ENCODE measurements at regions not wholly inside any gene's neighbourhood (a gene's known extent, or its start where the extent isn't known, plus 50 kb on each side); places are given as distances from the start of the nearest gene placed in this dataset.

DNA sequence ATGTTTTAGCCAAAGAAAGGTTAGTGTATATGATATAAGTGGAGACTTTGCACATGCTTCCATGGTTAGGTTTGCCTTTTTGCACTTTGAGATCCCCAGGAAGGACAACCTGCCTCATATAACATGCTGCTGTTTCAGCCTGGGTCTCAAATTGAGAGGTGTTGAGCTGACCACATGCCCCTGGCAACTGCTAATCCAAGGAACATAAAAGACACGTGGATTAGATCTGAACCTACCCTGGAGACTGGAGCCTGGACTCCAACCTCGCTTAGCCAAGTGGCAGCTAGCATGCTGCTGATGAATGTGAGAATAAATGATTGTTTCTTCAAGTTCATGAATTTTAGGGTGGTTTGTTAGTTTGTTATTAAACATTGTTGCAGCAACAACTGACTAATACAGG lies 301.8 kb upstream of the TBC1D5 start:
- Histone ChIP-seq H3K4me3 (ENCODE audit: low read length in 2 of 2) (no peak overlapping the region), H3K9me3 (ENCODE audit: control insufficient read depth in 2 of 2, low read length in 2 of 2) (no peaks in the 10 kb centered on the region), H3K27me3 (ENCODE audit: control insufficient read depth in 2 of 2, insufficient read depth in 2 of 2, low read length in 2 of 2) (no peaks in the 10 kb centered on the region), H3K9ac (ENCODE audit: low read depth in 1 of 2, low read length in 2 of 2) (no peak overlapping the region), H3K27ac (ENCODE audit: low read depth in 2 of 2, low read length in 2 of 2) (no peak overlapping the region), H3K36me3 (ENCODE audit: control insufficient read depth in 2 of 2, insufficient read depth in 2 of 2, low read length in 2 of 2) (no peaks in the 10 kb centered on the region), H3K4me1 (ENCODE audit: control insufficient read depth in 2 of 2, insufficient read depth in 2 of 2, low read length in 2 of 2) (no peaks in the 10 kb centered on the region)

DNA sequence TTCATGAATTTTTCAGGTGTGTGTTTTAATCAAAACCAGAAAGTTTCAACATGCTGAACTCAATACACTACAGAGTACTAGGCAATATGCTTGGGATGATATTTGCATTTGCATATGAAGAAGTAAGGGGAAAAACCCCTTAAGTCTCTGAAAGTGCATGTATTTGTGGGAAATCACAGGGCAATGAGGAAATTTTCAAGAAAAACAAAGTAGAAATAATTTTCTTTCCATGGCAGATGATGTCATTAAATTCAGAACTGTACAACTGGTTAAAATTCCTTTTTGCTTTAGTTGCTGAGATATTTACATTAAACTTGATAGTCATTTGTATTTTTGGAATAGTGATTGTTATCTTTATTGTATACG lies 294.0 kb upstream of the TBC1D5 start:
- H3K36me3 ChIP-seq (ENCODE audit: control insufficient read depth in 2 of 2, insufficient read depth in 2 of 2, low read length in 2 of 2), result no peaks in the 10 kb centered on the region
- no peak overlapping the region for H3K4me3 ChIP-seq (ENCODE audit: low read length in 2 of 2)
- no peaks in the 10 kb centered on the region for H3K27me3 ChIP-seq (ENCODE audit: control insufficient read depth in 2 of 2, insufficient read depth in 2 of 2, low read length in 2 of 2)
- no peaks in the 10 kb centered on the region for H3K9me3 ChIP-seq (ENCODE audit: control insufficient read depth in 2 of 2, low read length in 2 of 2)
- no peaks in the 10 kb centered on the region for H3K4me1 ChIP-seq (ENCODE audit: control insufficient read depth in 2 of 2, insufficient read depth in 2 of 2, low read length in 2 of 2)
- H3K9ac ChIP-seq (ENCODE audit: low read depth in 1 of 2, low read length in 2 of 2), result no peak overlapping the region
- H3K27ac ChIP-seq (ENCODE audit: low read depth in 2 of 2, low read length in 2 of 2), result no peak overlapping the region

DNA sequence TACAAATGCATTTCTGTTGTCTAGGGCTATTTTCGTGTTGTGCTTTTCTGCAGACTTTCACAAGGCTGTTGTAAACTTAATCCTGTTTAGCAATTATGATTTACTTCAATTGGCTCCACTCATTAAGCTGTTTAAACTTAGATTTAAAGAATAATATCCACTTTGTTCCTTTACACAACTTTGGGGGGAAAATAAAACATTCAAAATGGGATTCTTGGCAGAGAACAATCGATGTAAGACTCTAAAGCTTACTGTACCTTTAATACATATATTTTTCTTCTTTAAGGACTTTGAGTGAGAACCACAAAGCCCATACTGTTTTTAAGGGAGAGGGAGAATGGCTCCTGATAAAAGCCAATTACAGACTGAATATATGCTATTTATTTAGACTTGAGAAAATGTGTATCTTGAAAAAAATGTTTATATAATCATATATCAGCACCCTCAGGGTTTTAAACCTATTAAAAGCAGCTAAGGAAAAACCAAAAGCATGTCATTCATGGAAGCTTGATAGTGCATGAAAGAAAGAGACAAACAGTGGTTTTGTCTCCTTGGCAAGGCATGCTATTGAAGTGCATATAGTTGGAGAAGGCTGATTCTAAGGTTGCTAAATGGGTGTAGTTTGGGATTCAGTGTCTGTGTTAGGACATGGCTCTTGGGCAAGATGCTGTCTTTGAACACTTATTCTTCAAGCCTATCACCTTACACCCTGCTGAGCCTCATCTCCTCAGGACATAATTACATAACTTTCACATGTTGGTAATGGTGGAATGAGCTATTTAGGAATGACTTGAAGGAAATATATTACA lies 293.4 kb upstream of the TBC1D5 start:
- Histone ChIP-seq H3K4me1 (ENCODE audit: control insufficient read depth in 2 of 2, insufficient read depth in 2 of 2, low read length in 2 of 2) (no peaks in the 10 kb centered on the region), H3K9ac (ENCODE audit: low read depth in 1 of 2, low read length in 2 of 2) (no peak overlapping the region), H3K27ac (ENCODE audit: low read depth in 2 of 2, low read length in 2 of 2) (no peak overlapping the region), H3K9me3 (ENCODE audit: control insufficient read depth in 2 of 2, low read length in 2 of 2) (no peaks in the 10 kb centered on the region), H3K27me3 (ENCODE audit: control insufficient read depth in 2 of 2, insufficient read depth in 2 of 2, low read length in 2 of 2) (no peaks in the 10 kb centered on the region), H3K4me3 (ENCODE audit: low read length in 2 of 2) (no peak overlapping the region), H3K36me3 (ENCODE audit: control insufficient read depth in 2 of 2, insufficient read depth in 2 of 2, low read length in 2 of 2) (no peaks in the 10 kb centered on the region)

DNA sequence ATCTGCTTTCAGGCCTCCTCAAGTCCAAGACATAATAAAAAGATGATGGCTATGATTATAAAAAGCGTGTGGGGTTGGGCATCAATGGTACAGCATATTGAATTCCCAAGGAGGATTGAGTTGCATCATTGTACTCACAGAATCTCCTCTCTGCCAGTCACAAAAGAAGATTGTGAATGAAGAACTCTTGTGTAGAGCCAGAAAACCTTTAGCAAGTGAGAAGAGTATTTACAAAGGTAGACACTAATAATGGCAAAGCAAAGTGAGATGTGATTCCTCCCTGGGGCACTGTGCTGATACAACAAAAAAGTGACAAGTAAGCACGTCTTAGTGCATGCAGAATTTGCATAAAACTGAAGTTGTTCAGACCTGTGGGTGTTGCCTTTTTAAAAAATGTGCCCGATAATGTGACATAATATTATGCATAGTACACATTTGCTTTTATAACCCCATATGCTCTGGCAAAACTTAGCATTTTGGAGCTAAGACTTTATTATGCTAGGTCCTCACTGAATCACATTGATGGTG lies 291.2 kb upstream of the TBC1D5 start:
- Histone ChIP-seq H3K4me3 (ENCODE audit: low read length in 2 of 2) (no peak overlapping the region), H3K27ac (ENCODE audit: low read depth in 2 of 2, low read length in 2 of 2) (no peak overlapping the region), H3K9me3 (ENCODE audit: control insufficient read depth in 2 of 2, low read length in 2 of 2) (no peaks in the 10 kb centered on the region), H3K27me3 (ENCODE audit: control insufficient read depth in 2 of 2, insufficient read depth in 2 of 2, low read length in 2 of 2) (no peaks in the 10 kb centered on the region), H3K9ac (ENCODE audit: low read depth in 1 of 2, low read length in 2 of 2) (no peak overlapping the region), H3K4me1 (ENCODE audit: control insufficient read depth in 2 of 2, insufficient read depth in 2 of 2, low read length in 2 of 2) (no peaks in the 10 kb centered on the region), H3K36me3 (ENCODE audit: control insufficient read depth in 2 of 2, insufficient read depth in 2 of 2, low read length in 2 of 2) (no peaks in the 10 kb centered on the region)

DNA sequence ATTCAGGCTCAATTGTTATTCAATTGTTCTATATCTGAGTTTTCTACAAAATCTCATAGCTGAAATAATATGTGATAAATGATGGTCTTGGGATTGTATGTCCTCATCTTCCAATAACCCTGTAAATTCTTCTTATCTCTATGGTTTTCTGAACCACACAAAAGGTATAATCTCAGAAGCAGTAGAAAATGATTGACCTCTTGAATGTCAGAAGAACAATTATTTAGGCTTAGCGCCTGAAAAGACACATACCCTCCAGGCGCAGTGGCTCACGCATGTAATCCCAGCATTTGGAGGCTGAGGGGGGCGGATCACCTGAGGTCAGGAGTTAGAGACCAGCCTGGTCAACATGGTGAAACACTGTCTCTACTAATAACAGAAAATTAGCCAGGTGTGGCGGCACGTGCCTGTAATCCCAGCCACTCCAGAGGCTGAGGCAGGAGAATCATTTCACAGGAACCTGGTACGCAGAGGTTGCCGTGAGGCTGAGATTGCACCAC lies 288.0 kb upstream of the TBC1D5 start:
- no peaks in the 10 kb centered on the region for H3K9me3 ChIP-seq (ENCODE audit: control insufficient read depth in 2 of 2, low read length in 2 of 2)
- H3K27ac ChIP-seq (ENCODE audit: low read depth in 2 of 2, low read length in 2 of 2), result no peak overlapping the region
- no peak overlapping the region for H3K9ac ChIP-seq (ENCODE audit: low read depth in 1 of 2, low read length in 2 of 2)
- no peak overlapping the region for H3K4me3 ChIP-seq (ENCODE audit: low read length in 2 of 2)
- H3K27me3 ChIP-seq (ENCODE audit: control insufficient read depth in 2 of 2, insufficient read depth in 2 of 2, low read length in 2 of 2), result no peaks in the 10 kb centered on the region
- no peaks in the 10 kb centered on the region for H3K4me1 ChIP-seq (ENCODE audit: control insufficient read depth in 2 of 2, insufficient read depth in 2 of 2, low read length in 2 of 2)
- H3K36me3 ChIP-seq (ENCODE audit: control insufficient read depth in 2 of 2, insufficient read depth in 2 of 2, low read length in 2 of 2), result no peaks in the 10 kb centered on the region

DNA sequence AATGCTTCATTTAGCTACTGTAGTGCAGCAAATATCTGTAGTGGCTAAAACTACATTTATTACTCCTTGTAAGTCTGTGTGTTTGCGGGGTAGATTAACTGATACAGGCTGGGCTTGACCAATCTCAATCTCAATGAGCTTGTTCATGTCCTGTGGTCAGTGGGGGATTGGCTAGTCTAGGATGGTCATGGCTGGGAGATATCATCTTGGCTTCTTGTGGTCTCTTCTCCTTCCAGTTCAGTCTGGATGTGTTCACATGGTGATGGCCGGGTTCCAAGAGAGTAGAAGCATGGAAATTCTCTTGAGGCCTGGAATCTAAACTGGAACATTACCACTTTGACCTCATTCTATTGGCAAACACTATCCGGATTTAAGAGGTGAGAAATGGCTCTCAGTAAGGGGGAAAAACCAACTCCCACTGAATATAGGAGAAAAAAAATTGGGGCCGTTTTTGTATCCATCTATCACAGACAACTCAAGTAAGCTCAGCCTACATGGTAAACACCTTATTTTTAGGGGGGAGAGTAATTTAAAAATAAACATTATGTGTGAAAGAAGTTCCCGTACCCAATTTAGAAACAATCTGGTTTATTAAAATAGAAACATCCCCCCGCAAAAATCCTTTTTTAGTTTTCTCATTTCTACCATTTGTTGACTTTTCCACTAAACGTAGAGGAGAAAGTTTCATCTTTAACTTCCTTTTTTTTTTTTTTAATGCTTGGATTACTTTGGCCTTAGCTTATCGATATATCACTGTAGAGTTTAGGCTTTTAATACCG lies 284.9 kb upstream of the TBC1D5 start:
- Histone ChIP-seq H3K4me3 (ENCODE audit: low read length in 2 of 2) (no peak overlapping the region), H3K27me3 (ENCODE audit: control insufficient read depth in 2 of 2, insufficient read depth in 2 of 2, low read length in 2 of 2) (no peaks in the 10 kb centered on the region), H3K9me3 (ENCODE audit: control insufficient read depth in 2 of 2, low read length in 2 of 2) (no peaks in the 10 kb centered on the region), H3K36me3 (ENCODE audit: control insufficient read depth in 2 of 2, insufficient read depth in 2 of 2, low read length in 2 of 2) (no peaks in the 10 kb centered on the region), H3K9ac (ENCODE audit: low read depth in 1 of 2, low read length in 2 of 2) (no peak overlapping the region), H3K4me1 (ENCODE audit: control insufficient read depth in 2 of 2, insufficient read depth in 2 of 2, low read length in 2 of 2) (no peaks in the 10 kb centered on the region), H3K27ac (ENCODE audit: low read depth in 2 of 2, low read length in 2 of 2) (no peak overlapping the region)

DNA sequence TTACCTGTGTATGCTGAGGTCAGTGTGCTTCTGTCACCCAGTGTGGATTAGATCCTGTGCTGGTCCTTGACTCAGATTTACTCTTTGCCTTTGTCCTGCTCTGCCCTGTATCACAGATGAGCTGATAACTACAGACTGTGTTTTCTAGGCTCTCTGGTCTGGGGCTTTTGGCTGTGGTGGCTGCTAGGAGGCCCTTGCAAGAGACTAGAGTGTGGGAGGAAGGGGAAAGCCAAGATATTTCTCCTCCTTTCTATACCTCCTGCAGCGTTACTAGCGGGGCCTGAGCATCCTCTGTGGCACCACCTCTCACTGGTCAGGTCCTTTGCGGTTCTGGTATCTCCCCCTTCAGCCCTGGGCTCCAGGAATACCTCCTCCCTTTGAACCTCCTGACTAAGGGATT lies 282.3 kb upstream of the TBC1D5 start:
- Histone ChIP-seq H3K4me3 (ENCODE audit: low read length in 2 of 2) (no peak overlapping the region), H3K36me3 (ENCODE audit: control insufficient read depth in 2 of 2, insufficient read depth in 2 of 2, low read length in 2 of 2) (no peaks in the 10 kb centered on the region), H3K4me1 (ENCODE audit: control insufficient read depth in 2 of 2, insufficient read depth in 2 of 2, low read length in 2 of 2) (no peaks in the 10 kb centered on the region), H3K27me3 (ENCODE audit: control insufficient read depth in 2 of 2, insufficient read depth in 2 of 2, low read length in 2 of 2) (no peaks in the 10 kb centered on the region), H3K9me3 (ENCODE audit: control insufficient read depth in 2 of 2, low read length in 2 of 2) (no peaks in the 10 kb centered on the region), H3K27ac (ENCODE audit: low read depth in 2 of 2, low read length in 2 of 2) (no peak overlapping the region), H3K9ac (ENCODE audit: low read depth in 1 of 2, low read length in 2 of 2) (no peak overlapping the region)

DNA sequence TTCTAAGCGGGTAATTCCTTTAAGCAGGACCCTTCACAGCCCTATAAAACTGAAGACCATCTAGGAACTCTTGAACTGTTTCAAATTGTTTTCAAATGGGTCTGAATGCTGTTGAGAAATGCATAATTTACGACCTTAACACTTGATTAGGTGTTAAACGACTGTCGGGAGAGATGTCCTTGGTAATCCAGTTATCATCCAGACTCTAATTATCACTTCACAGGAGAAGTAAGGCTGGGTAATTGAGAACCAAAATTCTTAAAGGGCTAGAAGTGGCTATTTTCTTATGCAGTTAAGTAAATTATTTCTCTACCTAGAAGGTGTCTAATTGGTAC lies 276.7 kb upstream of the TBC1D5 start:
- no peaks in the 10 kb centered on the region for H3K36me3 ChIP-seq (ENCODE audit: control insufficient read depth in 2 of 2, insufficient read depth in 2 of 2, low read length in 2 of 2)
- H3K4me3 ChIP-seq (ENCODE audit: low read length in 2 of 2), result no peak overlapping the region
- no peak overlapping the region for H3K9ac ChIP-seq (ENCODE audit: low read depth in 1 of 2, low read length in 2 of 2)
- H3K27me3 ChIP-seq (ENCODE audit: control insufficient read depth in 2 of 2, insufficient read depth in 2 of 2, low read length in 2 of 2), result peaks cover 0 to 5% of the 10 kb centered on the region in 2 donors
- H3K27ac ChIP-seq (ENCODE audit: low read depth in 2 of 2, low read length in 2 of 2), result no peak overlapping the region
- H3K4me1 ChIP-seq (ENCODE audit: control insufficient read depth in 2 of 2, insufficient read depth in 2 of 2, low read length in 2 of 2), result no peaks in the 10 kb centered on the region
- no peaks in the 10 kb centered on the region for H3K9me3 ChIP-seq (ENCODE audit: control insufficient read depth in 2 of 2, low read length in 2 of 2)

DNA sequence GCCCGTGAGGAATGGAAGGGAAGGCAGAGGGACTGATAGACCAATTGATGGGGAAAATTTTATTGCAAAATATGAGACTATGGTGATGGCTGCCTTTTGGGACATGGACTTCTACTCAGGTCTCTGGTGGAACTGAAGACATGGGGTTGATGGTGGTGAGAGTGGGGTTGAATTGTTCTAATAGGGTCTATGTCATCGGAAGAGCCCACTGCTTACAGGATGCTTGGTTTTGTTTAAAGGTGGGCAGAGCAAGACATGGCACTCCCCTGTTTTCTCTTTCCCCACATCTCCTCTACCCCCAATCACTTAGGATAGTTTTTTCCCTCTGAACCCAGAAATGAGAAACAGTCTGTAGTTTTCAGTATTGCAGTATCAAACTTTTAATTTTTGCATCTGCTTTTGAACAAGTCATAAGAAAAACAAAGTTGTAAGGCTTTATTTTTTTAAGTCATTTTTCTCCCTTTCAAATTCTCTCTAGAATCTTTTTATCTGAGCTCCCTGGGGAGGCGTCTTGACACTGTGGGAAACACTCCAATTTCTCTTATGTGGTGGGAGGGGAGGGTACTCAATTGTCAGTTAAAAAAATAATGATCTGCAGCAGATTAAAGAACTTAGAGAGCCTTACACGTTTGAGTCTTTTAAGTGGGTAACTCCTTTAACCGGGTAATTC lies 276.2 kb upstream of the TBC1D5 start:
- peaks cover 0 to 5% of the 10 kb centered on the region in 2 donors for H3K27me3 ChIP-seq (ENCODE audit: control insufficient read depth in 2 of 2, insufficient read depth in 2 of 2, low read length in 2 of 2)
- H3K27ac ChIP-seq (ENCODE audit: low read depth in 2 of 2, low read length in 2 of 2), result no peak overlapping the region
- no peak overlapping the region for H3K4me3 ChIP-seq (ENCODE audit: low read length in 2 of 2)
- H3K36me3 ChIP-seq (ENCODE audit: control insufficient read depth in 2 of 2, insufficient read depth in 2 of 2, low read length in 2 of 2), result no peaks in the 10 kb centered on the region
- no peak overlapping the region for H3K9ac ChIP-seq (ENCODE audit: low read depth in 1 of 2, low read length in 2 of 2)
- no peaks in the 10 kb centered on the region for H3K9me3 ChIP-seq (ENCODE audit: control insufficient read depth in 2 of 2, low read length in 2 of 2)
- no peaks in the 10 kb centered on the region for H3K4me1 ChIP-seq (ENCODE audit: control insufficient read depth in 2 of 2, insufficient read depth in 2 of 2, low read length in 2 of 2)

DNA sequence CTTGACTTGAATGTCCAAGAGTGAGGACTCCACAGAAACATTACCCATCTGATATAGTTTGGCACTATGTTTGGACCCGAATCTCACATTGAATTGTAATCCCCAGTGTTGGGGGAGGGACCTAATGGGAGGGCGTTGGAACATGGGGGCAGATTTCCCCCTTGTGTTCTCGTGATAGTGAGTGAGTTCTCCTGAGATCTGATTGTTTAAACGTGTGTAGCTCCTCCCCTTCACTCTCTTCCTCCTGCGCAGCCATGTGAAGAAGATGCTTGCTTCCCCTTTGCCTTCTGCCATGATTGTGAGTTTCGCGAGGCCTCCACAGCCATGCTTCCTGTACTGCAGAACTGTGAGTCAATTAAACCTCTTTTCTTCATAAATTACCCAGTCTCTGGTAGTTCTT lies 273.9 kb upstream of the TBC1D5 start:
- no peaks in the 10 kb centered on the region for H3K9me3 ChIP-seq (ENCODE audit: control insufficient read depth in 2 of 2, low read length in 2 of 2)
- no peaks in the 10 kb centered on the region for H3K36me3 ChIP-seq (ENCODE audit: control insufficient read depth in 2 of 2, insufficient read depth in 2 of 2, low read length in 2 of 2)
- no peak overlapping the region for H3K9ac ChIP-seq (ENCODE audit: low read depth in 1 of 2, low read length in 2 of 2)
- H3K27me3 ChIP-seq (ENCODE audit: control insufficient read depth in 2 of 2, insufficient read depth in 2 of 2, low read length in 2 of 2), result peaks cover 0 to 5% of the 10 kb centered on the region in 2 donors
- no peak overlapping the region for H3K4me3 ChIP-seq (ENCODE audit: low read length in 2 of 2)
- H3K4me1 ChIP-seq (ENCODE audit: control insufficient read depth in 2 of 2, insufficient read depth in 2 of 2, low read length in 2 of 2), result no peaks in the 10 kb centered on the region
- H3K27ac ChIP-seq (ENCODE audit: low read depth in 2 of 2, low read length in 2 of 2), result no peak overlapping the region

All from mucosa of rectum (tissue), 2 donors.